ENCODE measurements at regions not wholly inside any gene's neighbourhood (a gene's known extent, or its start where the extent isn't known, plus 50 kb on each side); places are given as distances from the start of the nearest gene placed in this dataset.

- no peak overlapping the region for H3K4me3 ChIP-seq
- DNase-seq (no peak), ATAC-seq (no peak)
- no peaks in the 10 kb centered on the region for H3K4me1 ChIP-seq
- no peak overlapping the region for H3K27ac ChIP-seq
- H3K27me3 ChIP-seq (ENCODE audit: low read depth) = no peaks in the 10 kb centered on the region
- intact Hi-C loops (cut with DNase I) = no loop called here
- H3K9me3 ChIP-seq = no peaks in the 10 kb centered on the region
- TF ChIP-seq, protein P1, sequence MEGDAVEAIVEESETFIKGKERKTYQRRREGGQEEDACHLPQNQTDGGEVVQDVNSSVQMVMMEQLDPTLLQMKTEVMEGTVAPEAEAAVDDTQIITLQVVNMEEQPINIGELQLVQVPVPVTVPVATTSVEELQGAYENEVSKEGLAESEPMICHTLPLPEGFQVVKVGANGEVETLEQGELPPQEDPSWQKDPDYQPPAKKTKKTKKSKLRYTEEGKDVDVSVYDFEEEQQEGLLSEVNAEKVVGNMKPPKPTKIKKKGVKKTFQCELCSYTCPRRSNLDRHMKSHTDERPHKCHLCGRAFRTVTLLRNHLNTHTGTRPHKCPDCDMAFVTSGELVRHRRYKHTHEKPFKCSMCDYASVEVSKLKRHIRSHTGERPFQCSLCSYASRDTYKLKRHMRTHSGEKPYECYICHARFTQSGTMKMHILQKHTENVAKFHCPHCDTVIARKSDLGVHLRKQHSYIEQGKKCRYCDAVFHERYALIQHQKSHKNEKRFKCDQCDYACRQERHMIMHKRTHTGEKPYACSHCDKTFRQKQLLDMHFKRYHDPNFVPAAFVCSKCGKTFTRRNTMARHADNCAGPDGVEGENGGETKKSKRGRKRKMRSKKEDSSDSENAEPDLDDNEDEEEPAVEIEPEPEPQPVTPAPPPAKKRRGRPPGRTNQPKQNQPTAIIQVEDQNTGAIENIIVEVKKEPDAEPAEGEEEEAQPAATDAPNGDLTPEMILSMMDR (IDR thresholded peaks at IDR 0.05) = no peak
- no peaks in the 10 kb centered on the region for H3K36me3 ChIP-seq
Observed at GRCh38 chr1:238223076-238223640, 332.4 kb upstream of the ZP4 start.

GRCh38 chr1:238221738-238222137, 331.0 kb upstream of the ZP4 start:
- Histone ChIP-seq H3K9me3 (no peaks in the 10 kb centered on the region), H3K27me3 (ENCODE audit: low read depth) (no peaks in the 10 kb centered on the region), H3K4me3 (no peak overlapping the region), H3K27ac (no peak overlapping the region), H3K4me1 (no peaks in the 10 kb centered on the region), H3K36me3 (no peaks in the 10 kb centered on the region)
- no peak for ATAC-seq
- TF ChIP-seq, protein P1 (IDR thresholded peaks at IDR 0.05) = no peak
- intact Hi-C loops (cut with DNase I) = no loop called here
- no peak for DNase-seq

DNA sequence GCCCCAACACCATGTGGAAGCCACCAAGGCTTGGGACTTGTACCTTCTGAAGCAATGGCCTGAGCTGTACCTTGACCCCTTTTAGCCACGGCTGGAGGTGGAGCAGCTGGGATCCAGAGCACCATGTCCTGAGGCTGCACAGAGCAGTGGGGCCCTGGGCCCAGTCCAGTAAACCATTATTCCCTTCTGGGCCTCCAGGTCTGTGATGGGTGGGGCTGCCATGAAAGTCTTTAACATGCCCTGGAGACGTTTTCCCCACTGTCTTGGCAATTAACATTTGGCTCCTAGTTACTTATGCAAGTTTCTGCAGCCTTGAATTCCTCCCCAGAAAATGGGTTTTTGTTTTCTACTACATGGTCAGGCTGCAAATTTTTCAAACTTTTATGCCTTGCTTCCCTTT, 323.7 kb upstream of the ZP4 start:
- Histone ChIP-seq H3K36me3 (no peaks in the 10 kb centered on the region), H3K27me3 (ENCODE audit: low read depth) (no peaks in the 10 kb centered on the region), H3K9me3 (no peaks in the 10 kb centered on the region), H3K4me3 (no peak overlapping the region), H3K27ac (no peak overlapping the region), H3K4me1 (no peaks in the 10 kb centered on the region)
- no peak for DNase-seq
- intact Hi-C loops (cut with DNase I) = no loop called here
- no peak for ATAC-seq
- TF ChIP-seq, protein P1 (IDR thresholded peaks at IDR 0.05) = no peak

DNA sequence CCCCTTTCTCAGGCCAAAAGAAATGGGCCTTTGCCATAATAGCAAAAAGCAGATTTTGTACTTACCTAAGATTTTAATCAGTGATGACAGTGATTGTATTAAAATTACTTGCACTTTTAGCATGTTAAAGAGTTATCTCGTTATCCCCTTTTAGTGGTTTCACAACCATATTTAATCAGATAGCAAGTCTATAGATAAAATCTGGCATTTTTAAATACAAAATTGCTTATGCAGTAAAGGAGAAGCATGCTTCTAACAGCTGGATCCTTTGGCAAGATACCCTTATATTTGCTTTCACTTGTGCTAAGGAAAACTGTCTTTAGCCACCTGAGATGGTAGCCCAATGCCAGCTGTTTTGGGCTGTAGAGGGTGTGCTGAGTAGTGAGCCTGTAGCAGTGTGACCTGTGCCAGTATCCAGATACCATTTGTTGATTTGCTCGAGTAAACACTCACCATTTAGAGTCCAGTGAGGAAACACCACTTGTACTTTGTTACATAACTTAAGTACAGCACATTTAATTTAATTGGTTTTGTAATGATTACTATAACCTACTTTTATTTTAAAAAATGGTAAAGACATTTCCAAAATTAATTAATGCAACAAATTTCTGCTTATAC, 314.4 kb upstream of the ZP4 start:
- intact Hi-C loops (cut with DNase I) = no loop called here
- Histone ChIP-seq H3K4me3 (no peak overlapping the region), H3K4me1 (no peaks in the 10 kb centered on the region), H3K36me3 (no peaks in the 10 kb centered on the region), H3K27me3 (ENCODE audit: low read depth) (no peaks in the 10 kb centered on the region), H3K9me3 (no peaks in the 10 kb centered on the region), H3K27ac (no peak overlapping the region)
- TF ChIP-seq, protein P1 (IDR thresholded peaks at IDR 0.05) = no peak
- DNase-seq (no peak), ATAC-seq (peak; percentile 43 to 75)

DNA sequence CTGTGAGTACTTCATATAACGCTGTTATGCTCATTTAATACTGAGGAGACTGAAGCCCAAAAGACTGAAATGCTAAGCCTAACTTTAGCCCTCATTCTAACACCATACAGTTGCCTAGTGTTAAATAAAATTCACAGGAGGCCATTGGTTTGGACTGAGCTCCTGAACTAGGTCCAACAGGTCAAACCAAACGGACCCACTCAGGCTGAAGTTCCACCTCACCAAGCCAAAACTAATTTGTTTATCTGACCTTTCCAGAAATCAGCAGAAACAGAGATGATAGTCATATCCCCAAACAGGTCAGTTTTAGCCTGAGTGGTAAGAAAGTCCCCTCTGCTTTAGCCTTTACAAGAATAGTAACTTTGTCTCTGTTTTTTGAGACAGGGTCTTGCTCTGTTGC, 311.3 kb upstream of the ZP4 start:
- TF ChIP-seq, protein P1 (IDR thresholded peaks at IDR 0.05) = no peak
- ATAC-seq = no peak

More for the DNA sequence above, 311.3 kb upstream of the ZP4 start:
- H3K9me3 ChIP-seq = no peaks in the 10 kb centered on the region
- no peak overlapping the region for H3K27ac ChIP-seq
- H3K4me1 ChIP-seq = no peaks in the 10 kb centered on the region
- intact Hi-C loops (cut with DNase I) = no loop called here
- no peaks in the 10 kb centered on the region for H3K36me3 ChIP-seq
- no peaks in the 10 kb centered on the region for H3K27me3 ChIP-seq (ENCODE audit: low read depth)
- H3K4me3 ChIP-seq = no peak overlapping the region
- DNase-seq = no peak

Measured in lower lobe of right lung (tissue), 2 donors.